ENCODE measurements at regions not wholly inside any gene's neighbourhood (a gene's known extent, or its start where the extent isn't known, plus 50 kb on each side); places are given as distances from the start of the nearest gene placed in this dataset.

DNA sequence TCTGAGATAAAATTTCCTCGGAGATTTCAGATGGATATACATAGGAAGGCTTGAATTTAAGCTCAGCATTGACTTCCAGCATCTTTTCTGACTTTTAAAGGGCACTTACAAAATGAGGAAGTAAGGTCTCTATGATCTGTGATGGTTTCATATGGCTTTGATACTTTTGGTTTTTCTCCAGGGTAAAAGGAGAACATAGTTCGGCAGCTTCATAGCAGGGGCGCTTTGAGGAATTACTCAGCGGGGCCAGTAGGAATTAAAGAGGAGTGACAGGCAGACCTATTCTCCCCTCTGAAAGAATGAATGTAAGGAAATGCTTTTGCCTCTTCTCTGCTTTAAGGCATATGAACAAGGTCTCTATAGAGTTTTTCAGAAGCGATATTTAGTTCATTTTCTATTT is 80.0 kb upstream of the PCDH15 start:
- TF ChIP-seq, protein P1, sequence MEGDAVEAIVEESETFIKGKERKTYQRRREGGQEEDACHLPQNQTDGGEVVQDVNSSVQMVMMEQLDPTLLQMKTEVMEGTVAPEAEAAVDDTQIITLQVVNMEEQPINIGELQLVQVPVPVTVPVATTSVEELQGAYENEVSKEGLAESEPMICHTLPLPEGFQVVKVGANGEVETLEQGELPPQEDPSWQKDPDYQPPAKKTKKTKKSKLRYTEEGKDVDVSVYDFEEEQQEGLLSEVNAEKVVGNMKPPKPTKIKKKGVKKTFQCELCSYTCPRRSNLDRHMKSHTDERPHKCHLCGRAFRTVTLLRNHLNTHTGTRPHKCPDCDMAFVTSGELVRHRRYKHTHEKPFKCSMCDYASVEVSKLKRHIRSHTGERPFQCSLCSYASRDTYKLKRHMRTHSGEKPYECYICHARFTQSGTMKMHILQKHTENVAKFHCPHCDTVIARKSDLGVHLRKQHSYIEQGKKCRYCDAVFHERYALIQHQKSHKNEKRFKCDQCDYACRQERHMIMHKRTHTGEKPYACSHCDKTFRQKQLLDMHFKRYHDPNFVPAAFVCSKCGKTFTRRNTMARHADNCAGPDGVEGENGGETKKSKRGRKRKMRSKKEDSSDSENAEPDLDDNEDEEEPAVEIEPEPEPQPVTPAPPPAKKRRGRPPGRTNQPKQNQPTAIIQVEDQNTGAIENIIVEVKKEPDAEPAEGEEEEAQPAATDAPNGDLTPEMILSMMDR (IDR thresholded peaks at IDR 0.05; ENCODE audit: low read length): no peak
- TF ChIP-seq EZH2 (optimal IDR thresholded peaks at IDR 0.05; ENCODE audit: low read depth, low read length): no peak
